LNCaP clone FGC (cell line): ENCODE measurements at regions not wholly inside any gene's neighbourhood (a gene's known extent, or its start where the extent isn't known, plus 50 kb on each side); places are given as distances from the start of the nearest gene placed in this dataset.

Source experiments
- DNase-seq: peaks from one replicate; pipeline ENCODE4 v3.0.0-alpha.2; 2011; ENCODE audit warnings: low read depth
- H3K4me3 ChIP-seq: 2 replicates; pipeline ENCODE4 v1.5.1; 2011; ENCODE audit warnings: mild to moderate bottlenecking, low read depth, low read length, control low read depth
- CTCF ChIP-seq: IDR thresholded peaks from 2 replicates; pipeline ENCODE4 v1.5.1; 2012; ENCODE audit warnings: mild to moderate bottlenecking; ENCODE audit not compliant: control insufficient read depth, insufficient read depth; ENCODE audit errors: extremely low read depth

GRCh38 chr5:110323357-110323756 is 403.1 kb downstream of the TMEM232 start:
- DNase-seq, result no peak
- H3K4me3 ChIP-seq, result no peak overlapping the region

GRCh38 chr5:110323832-110324231 is 402.6 kb downstream of the TMEM232 start:
- no peak for DNase-seq
- TF ChIP-seq CTCF, result no peak
- H3K4me3 ChIP-seq, result no peak overlapping the region

More at GRCh38 chr5:110323357-110323756, 403.1 kb downstream of the TMEM232 start:
- TF ChIP-seq CTCF, result no peak

GRCh38 chr5:110324876-110325275 is 401.6 kb downstream of the TMEM232 start:
- DNase-seq, result no peak
- H3K4me3 ChIP-seq, result no peak overlapping the region
- no peak for TF ChIP-seq CTCF

- peak; percentile 38 for DNase-seq
- no peak for TF ChIP-seq CTCF
- no peak overlapping the region for H3K4me3 ChIP-seq
Measured at GRCh38 chr5:110329955-110330525, 396.4 kb downstream of the TMEM232 start.

GRCh38 chr5:110333384-110333783 is 393.1 kb downstream of the TMEM232 start:
- H3K4me3 ChIP-seq, result no peak overlapping the region
- peak; percentile 33 for TF ChIP-seq CTCF
- DNase-seq, result no peak

- TF ChIP-seq CTCF, result no peak
- no peak overlapping the region for H3K4me3 ChIP-seq
- DNase-seq, result no peak
Measured at GRCh38 chr5:110335361-110336066, 391.0 kb downstream of the TMEM232 start.
